NCI-H146 treated with DMSO at 0.1 percent for 48 hours (cell line): ENCODE measurements at regions not wholly inside any gene's neighbourhood (a gene's known extent, or its start where the extent isn't known, plus 50 kb on each side); places are given as distances from the start of the nearest gene placed in this dataset.
"Not testable (repeated sequence)": the region's sequence is repeated elsewhere in the genome, so short reads cannot be mapped to it uniquely, and the experiment has no call there.

Source experiments
- DNase-seq: peaks from one replicate; lab custom pipeline; 2025; ENCODE audit not compliant: unreplicated experiment; lab: John Stamatoyannopoulos, UW

DNA sequence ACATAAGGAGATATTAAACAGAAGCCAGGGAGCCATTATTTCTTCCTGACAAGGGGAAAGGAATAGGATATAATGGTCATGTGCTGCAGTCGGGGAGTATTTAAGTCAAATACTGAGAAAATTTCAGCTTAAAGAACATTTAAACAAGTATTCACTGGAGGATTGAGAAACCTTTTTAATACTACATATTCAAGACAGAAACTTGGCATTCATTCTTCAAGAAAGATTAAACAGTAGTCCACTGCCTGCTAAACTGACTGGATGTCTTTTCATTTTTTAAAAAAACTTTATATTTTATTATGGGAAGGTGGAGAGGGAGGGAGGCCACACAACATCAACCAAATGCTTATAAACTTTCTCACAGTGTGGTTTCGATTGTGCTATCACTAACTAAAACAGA is 107.4 kb upstream of the CBLB start:
- DNase-seq: no peak

DNA sequence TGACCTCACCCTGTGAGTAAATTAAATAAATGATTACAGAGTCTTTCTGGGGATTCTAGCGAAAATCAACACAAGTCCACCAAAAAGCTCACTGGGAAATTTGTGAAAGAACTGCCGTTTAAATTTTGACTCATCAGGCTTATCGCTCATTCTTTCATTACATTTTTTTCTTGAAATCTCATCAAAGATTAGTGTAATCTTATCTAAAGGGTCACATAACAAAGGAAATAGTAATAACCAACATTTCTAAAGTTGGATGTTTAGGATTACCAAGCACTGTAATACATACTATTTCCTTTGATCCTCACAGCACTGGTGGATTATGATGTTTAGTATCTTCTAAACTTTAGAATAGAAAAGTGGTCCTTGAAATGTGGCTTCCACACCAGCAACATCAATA is 111.1 kb upstream of the CBLB start:
- no peak for DNase-seq

DNA sequence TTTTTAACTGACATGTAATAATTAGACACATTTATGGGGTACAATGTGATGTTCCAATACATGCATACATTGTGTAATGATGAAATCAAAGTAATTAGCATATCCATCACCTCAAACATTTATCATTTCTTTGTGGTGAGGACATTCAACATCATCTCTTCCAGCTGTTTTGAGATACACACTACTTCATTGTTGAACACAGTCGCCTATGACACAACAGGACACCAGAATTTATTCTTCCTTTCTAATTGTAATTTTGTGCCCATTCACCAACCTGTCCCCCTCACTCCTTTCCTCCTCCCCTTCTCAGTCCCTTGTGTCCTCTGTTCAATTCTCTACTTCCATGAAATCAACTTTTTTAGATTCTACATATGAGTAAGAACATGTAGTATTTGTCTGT is 113.4 kb upstream of the CBLB start:
- no peak for DNase-seq

DNA sequence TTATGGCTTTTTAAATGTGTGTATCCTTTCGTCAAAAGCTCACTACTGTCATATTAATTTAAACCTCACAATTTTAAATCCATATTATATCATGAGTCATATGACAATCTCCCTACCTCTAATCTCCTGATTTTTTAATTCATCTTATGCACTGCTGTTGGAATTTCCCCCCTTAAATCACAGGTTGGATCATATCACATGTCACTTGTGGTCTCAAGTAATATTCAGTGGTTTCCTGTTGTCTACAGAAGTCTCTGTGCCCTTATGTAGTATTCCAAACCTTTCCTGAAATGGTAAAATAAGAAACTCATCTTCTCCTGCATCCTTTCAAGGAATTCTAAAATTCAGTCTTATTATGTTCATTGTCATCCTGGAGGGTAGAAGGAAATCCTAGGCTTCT is 116.0 kb upstream of the CBLB start:
- no peak for DNase-seq

DNA sequence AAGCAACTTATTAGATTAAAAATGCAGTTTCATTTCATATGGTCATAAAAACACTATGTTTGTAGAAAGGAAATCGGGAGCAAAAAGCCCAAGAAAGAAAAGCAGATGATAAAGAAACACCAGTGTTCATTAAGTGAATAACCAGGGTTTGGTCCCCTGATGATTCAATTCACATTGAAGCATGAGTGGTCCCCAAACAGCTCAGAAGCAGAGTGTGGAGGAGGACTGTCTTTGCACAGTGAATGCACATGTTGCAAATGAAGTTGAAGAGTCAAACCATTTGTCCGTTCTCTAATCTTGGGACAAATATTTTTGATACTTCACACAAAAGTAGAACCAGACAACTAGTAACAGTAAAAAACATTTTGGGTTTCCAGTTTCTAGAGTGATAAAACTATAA is 117.5 kb upstream of the CBLB start:
- DNase-seq: not testable (repeated sequence)

DNA sequence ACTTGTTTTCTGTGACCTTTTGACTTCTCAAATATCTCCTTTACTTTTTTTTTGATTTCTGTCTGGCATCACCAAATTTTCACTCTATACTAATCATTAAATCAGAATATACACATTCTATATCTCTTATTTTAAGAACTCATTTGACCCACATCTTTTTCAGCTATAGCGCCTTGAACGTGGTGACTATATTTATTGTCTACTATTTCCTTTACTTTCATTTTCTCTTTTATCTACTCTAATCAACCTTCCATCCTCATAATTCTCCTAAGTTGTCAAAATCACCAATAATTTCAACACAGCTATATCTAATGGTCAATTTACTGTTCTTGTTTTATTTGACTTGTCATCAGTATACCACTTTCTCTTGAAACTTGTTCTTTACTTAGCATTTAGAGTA is 119.0 kb upstream of the CBLB start:
- no peak for DNase-seq

DNA sequence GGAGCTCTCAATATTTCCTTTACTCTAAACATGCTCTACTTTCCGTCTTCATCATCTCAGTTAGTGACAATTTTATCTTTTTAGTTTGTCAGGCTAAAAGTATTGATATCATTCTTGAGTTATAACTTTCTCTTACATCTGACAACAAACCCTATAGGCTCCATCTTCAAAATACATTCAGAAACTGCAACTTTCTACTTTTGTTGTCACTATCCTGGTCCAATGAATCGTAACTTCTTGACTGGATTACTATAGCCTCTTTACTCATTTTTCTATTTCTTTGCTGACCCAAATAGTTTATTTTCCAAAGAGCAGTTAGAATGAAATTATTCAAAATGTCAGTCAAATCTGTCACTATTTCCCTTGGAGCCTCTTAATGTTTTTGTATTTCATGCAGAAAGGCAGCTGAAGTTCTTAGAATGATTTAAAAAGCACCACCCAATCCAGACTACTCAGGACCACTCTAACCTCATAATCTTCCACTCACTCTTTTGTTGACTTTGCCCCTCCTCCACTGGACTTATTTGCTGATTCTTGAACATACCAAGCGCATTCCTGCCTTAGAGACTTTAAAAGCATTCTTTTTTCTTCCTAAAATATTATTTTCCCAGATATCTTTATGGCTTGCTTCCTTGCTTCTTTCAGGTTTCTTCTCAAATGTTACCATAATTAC is 119.9 kb upstream of the CBLB start:
- DNase-seq: no peak

DNA sequence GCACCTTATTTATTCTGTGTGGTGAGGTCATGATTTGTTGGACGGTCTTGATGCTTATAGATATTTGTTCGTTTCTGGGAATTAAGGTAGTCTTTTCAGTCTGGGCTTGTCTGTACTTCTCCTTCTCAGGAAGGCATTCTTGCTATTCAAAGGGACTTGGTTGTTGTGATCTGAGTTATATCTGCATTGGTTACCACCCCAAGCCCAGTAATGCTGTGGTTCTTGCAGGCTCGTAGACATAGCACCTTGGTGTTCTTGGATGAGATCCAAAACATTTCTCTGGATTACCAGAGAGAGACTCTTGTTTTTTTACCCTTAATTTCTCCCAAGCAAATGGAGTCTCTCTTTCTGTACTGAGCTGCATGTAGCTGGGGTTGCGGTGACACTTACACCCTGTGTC is 128.0 kb upstream of the CBLB start:
- no peak for DNase-seq

DNA sequence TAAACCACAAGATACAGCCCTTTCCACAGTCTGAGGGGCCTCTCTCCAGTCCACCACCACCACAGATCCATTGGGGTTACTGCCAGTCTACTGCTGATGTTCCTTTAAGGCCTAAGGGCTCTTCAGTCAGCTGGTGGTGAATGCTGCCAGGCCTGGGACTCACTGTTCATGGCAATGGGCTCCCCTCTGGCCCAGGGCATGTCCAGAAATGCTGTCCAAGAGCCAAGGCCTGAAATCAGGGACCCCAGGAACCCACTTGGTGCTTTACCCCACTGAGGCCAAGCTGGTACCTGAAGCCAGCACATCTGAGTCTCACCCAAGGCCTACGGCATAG is 128.6 kb upstream of the CBLB start:
- DNase-seq: no peak

DNA sequence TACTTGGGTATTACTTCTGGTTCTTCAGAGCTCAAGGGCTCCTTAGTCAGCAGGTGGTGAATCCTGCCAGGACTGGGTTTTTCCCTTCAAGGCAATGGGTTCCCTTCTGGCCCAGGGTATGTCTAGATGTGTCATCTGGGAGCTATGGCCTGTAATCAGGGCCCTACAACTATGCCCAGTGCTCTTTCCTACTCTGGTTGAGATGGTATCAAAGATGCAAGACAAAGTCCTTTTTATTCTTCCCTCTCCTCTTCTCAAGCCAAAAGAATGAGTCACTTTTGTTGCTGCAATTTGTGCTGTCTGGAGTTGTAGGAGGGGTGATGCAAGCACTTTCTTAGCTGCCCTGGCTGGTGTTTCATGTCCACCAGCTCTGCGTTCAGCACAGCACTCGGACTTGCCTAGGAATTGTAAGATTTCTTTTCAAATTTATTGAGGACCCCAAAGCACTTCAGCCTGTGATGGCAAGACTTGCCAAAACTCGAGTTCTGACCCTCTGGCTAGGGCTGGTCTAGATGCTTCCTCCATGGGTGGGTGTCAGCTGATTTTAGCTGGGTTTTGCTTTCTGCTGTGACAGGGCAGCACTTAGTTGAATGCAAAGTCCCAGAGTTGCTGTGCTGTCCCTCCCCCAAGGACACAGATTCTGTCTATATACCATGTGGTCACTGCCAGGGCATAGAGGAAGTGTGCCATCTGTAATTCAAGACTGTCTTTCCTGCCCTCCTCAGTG is 129.2 kb upstream of the CBLB start:
- DNase-seq: no peak

DNA sequence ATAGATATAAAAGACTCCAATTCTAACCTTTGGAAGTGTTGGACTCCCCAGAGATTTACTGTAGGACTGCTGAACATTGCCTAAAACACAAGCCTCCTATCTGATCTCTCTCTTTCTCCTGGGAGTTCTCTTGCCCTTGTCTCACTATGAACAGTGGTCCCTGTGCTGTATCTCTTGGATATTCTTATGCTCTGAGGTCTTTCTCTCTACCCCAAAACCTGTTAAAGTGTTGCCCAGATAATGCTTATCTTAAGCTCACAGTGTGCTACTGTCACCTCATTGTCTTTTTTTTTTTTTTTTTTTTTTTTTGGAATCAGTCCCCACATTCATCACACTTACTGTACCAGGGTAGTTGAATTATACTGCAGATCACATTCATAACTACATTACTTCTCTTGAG is 131.0 kb upstream of the CBLB start:
- DNase-seq: no peak

DNA sequence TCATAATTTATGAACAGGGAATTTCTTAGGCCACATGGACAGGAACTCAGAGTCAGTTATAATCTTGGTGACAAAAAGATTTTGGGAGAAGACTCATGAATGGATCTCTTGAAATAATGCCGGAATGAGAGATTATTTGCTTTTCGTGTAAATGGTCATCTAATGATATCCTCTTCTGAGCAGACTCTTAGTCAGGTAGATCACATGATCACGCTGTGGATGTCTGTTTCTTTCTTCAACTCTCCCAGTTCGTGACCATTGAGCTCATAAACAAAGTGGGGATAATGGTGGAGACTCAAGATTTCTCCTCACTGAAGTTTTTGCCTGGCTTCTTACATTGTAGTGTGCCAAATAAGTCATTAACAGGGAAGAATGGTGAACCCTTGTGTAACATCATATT is 133.1 kb upstream of the CBLB start:
- no peak for DNase-seq

DNA sequence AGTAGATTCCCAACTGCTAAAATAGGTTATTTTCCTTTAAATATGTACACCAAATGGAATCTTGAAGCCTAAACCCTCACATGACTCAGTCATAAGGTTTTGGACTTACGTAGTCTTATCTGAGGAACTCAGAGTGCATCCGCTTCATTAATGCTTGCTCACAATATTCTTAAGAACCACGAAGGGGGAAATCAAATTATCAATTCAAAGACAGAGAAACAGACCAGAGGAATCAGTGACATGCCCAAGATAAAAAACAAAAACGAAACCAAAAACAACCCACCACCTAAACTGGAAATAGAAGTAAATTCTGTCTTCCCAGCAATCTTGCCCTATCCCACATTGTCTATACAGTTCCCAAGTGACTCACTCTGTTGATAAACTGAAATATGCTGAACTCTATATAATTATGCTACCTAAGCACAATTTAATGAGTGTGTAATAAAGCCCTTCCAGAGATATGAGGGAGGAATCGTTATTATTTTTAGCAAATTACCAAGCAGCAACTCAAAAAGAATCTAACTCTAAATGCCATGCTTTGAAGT is 135.4 kb upstream of the CBLB start:
- no peak for DNase-seq

DNA sequence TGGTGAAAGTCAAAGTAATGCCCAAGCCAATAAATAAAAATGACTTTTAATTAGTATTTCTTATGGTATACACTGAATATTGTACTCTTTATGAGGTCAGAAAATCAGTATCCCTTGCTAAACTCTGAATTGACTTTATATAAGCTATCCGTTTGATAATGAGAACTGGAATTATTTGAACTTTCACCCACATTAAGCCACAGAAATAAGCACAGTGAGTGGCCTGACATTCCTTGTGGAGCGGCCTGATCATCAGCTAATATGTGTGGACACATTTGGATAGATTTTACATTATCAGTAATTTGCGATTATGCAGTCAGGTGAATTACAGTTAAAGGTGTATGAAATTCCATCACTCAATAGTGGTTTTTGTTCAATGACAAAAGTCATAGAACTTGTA is 136.0 kb upstream of the CBLB start:
- DNase-seq: no peak

DNA sequence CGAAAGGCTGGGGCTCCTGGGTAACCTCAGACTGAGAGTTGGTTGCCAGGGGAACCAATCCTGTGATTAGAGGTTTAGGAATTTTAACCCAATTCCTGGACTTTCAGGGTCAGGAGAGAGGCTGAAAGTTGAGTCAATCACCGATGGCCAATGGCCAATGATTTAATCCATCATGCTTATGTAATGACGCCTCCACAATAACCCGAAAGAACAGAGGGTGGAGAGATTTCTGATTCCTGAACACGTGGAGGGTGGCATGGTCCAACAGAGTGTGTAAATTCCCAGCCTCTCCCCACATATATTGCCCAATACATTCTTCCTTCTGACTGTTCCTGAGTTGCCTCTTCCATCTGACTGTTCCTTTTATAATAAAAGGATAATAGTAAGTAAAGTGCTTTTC is 137.2 kb upstream of the CBLB start:
- no peak for DNase-seq

DNA sequence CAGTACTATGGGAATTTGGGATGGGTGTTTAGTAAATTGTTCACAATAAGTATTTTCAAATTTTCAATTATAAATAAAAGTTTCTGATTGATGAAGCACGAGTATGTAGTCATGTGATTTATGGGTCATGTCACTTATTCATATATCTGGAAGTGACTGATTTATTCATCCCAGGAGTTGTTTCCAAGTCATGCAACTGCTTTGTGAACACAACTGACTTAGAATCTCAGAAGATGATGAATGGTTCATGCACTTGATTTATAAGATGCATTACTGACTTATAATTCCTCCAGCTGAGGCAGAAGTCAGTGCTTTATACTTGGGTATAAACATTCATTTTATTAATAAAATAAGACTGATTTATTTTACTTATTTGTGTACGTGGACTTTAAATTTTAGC is 137.8 kb upstream of the CBLB start:
- no peak for DNase-seq

DNA sequence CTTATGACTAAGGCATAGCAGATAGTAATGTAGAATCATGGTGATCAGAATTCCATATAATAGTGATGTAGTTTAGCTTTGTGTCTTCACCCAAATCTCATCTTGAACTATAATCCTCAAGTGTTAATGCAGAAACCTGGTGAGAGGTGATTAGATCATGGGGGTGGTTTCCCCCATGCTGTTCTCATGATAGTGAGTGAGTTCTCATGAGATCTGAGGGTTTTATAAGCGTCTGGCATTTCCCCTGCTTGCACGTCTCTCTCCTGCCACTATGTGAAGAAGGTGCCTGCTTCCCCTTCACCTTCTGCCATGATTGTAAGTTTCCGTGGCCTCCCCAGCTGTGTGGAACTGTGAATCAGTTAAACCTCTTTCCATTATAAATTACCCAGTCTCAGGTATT is 138.7 kb upstream of the CBLB start:
- no peak for DNase-seq

DNA sequence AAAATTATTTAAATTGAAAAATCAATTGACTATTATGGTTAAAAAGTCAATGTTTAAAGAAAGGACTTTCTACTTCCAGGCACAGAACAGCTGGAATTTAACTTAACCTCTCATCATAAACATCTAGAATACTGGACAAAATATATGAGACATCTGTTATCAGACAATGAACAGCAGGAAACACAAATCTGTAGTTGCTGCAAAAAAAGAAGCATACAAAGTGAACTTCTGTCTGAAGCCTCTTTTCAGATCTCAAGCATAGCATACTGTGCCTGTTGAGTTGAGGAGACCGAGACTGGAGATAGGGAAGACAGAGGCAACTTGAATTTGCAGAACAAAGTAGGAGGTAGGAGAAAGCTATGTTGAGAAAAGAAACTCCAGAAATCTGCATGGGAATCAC is 140.0 kb upstream of the CBLB start:
- no peak for DNase-seq

DNA sequence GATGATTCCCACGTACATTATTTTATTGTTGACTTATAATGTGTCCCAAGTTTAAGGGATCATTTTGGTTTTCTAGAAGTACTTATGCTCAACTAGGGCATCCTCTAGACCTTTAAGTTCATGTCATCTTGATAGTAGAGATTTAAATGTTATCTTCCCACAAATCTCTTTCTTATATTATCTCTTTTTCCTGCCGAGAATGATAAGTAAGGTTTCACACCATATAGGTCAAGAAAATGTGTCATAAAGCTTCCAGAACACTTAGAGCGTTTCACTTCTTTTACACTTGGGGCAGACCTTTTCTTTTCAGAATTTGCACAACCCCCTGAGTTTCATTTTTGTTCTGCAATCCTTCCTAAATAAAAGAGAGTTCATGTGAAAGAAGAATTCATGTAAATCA is 142.0 kb upstream of the CBLB start:
- no peak for DNase-seq

DNA sequence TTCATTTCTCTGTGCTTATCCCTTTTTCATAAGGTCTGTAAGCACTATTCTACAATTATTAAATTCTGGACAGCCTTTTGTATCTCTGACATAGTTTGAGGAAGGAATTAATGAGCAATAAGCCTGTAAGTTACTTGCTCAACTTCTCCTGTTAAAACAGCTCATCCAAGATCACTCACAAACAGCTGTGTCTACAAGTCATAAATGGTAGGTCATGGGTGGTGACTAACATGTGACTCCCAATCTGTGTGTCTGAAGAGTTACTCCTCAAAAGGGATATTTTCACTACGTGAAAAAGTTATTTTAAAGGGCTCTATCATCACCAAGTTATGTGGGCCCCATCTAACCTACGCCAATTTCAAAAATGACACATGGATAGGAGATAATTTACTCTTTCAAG is 145.2 kb upstream of the CBLB start:
- DNase-seq: no peak

DNA sequence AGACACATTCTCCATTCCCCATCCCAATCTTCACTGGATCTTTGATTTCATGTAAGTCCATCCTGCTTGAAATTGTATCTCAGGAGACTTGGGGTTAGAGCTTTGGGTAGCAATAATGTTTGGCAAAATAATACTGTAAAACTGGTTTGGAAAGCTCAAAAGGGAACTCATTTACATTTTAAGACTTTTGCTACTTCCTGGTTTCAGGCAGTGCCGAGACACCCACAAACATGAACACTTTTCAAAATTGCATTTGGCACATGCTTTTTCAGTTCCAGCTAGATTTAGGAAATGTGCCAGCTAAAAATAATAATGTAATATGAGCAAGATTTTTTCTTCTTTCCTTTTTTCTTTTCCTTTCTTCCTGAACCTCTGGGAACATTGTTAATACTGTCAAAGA is 145.7 kb upstream of the CBLB start:
- no peak for DNase-seq

DNA sequence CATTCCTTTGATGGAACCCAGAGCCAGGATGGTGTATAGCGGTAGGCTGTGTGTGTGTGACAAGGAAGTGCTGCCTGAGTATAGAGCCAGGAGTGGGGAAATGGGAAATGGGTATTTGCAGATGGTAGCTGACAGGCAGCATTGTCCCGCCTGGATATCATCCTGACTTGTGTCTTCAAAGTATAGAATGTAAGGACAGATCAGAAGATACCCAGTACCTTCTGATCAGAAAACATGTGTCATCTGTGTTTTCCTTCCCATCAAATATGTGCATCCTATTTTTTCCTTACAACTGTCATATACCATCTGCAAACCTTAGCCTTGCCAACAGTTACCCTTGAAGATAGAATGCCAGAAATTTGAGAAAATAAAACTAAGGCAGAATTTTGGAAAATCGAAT is 146.2 kb upstream of the CBLB start:
- DNase-seq: no peak

DNA sequence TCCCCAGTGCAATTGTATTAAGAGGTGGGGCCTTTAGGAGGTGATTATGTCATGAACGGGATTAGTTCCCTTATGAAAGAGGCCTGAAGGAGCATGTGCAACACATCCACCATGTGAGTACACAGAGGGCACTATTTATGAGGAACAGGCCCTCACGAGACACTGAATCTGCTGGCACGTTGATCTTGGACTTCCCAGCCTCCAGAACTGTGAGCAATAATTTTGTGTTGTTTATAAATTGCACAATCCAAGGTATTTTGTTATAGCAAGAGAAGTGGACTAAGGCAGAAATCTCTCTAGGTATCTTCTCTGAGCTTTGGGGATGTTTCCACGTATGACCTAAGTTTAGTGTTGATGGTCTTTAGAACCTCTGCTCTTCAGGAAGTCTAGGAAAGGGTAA is 149.3 kb upstream of the CBLB start:
- DNase-seq: no peak
